ENCODE measurements at regions not wholly inside any gene's neighbourhood (a gene's known extent, or its start where the extent isn't known, plus 50 kb on each side); places are given as distances from the start of the nearest gene placed in this dataset.

DNA sequence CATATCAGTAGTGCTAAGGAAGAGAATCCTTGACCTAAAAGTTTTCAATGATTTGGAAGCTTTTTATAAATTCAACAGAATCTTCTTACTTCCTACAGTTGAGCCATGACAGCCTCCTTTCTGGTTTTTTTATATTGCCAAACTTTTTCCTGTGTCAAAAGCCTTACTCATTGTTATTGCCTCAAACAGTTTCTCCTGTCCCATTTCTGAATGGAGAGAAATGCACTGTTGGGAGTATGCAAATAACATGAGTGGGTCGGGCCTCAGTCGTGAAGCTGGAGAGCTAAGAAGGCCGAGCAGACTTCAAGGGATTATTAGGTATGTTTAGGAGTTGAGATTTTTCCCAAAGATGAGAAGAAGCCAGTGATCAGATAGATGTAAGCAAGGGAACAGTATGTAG, 766.4 kb upstream of the KLHL1 start:
- no peak for DNase-seq

DNA sequence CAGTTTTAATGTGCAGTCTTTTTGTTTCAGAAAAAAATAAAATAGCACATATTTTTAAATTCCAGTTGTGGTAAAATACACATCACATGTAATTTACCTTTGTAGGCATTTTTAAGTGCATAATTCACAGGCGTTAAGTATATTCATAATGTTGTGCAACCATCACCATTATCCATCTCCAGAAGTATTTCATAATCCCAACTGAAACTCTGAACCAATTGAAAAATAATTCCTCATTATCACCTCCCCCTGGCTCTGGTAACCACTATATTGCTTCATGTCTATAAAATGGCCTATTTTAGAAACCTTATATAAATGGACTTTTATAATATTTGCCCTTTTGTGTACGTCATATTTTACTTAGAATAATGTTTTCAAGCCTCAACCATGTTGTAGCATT, 756.5 kb upstream of the KLHL1 start:
- no peak for DNase-seq

DNA sequence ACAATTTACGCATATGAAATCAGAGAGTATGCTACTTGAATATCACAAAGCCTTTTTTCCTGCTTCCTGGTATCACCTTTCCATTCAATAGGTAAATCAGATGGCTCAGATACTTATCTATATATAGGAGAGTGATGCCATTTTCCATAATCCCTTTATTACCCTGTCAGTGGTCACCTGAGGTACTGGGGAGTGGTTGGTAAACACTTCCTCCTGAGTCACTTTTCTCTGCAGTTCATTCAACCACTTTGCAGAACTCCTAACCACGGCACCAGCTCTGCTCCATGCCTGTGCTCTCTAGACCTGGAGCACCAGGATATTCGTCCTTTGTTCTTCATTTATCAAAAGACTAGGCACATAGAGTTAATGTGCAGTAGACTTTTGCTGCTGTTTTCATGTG, 748.5 kb upstream of the KLHL1 start:
- DNase-seq = no peak

DNA sequence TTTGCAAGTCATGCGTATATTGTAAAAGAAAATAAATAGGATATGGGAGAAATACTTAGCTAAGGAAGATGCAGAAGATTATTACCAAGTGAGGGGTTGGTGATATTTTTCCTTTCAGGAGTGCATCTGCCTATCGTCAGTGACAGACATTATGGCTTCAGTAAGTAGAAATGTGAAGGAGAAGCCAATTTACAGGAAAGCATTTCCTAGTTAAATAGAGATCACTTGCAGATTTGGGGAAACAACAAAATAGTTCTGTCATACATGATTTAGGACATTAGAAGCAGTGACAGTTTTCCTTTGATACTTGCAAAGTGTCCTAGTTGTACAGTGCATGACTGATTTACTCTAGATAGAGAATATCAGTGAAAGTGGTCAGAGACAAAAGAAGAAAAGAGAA, 747.8 kb upstream of the KLHL1 start:
- no peak for DNase-seq

DNA sequence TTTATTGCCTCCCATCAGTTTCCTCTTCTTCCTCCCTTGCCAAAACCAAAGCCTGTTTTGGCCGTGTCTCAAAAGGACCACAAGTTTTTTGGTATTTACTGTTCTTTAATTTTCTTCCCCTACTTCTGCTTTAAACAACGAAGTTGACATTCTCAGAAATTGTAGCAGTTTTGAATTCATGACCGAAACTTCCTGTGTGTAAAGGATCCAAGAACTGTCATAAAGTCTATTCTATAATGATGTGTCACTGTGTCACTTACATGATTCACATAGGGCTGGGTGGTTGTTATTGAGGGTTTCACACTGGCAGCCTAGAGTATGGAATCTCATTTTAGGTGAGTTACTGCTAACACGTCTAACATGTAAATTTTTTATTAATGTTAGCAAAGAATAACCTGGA, 741.0 kb upstream of the KLHL1 start:
- DNase-seq = no peak

DNA sequence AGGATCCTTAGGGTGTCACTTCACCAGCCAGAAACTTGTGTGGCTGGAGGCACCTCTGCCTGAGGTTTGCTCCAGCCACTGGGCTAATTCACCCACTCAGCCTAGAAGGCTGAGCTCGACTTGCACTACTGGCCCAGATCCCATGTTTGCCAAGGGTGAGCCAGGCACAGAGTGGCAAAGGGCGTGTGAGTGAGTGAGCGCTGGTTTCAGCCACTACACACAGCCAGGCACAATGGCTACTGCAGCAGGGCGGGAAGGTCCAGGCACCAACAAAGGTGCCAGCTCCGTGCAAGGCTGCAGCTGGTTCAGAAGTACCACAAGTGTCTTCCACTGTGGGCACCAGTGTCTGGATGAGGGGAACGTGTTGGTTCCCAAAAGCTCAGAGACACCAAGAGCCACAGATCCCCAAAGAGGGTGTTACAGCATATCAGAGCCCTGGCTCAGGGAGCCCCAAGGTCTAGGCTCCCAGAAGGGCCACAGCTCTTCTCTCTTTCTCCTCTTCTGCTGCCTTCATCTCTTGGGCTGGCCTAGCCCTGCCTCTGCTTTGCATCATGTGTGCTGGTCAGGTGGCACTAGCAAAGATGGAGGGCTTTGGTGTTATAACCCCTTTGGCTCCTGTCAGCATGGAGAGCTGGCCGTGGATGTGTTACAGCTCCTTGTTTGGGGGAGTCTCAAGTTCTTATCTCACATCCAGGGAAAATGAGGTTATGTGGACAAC, 736.3 kb upstream of the KLHL1 start:
- no peak for DNase-seq

DNA sequence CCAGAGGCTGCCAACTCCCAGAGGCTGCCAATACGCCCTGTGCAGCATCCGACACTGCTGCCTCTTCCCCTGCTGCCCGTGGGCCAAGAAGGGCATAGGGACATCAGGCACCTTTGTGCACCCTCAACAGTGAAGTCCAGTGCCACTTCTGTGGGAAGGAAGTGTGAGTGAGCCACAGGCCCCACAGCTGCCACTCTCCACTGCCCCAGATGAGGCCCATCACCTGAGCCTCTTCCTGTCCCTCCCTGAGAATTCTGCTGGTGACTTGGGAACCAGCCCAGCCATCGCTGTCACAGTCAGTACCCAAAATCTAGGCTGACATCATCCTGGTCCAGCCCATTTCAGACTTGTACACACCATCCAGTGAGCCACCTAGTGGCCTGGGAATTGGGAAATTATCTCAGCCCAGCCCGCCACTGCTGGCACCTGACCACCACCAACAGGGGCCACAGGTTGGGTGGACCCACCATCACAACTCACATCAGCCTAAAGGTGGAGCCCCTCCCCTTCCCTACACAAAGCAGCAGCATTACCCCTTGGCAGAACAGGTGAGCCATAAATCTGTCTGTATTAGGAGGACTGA, 733.9 kb upstream of the KLHL1 start:
- DNase-seq = no peak

DNA sequence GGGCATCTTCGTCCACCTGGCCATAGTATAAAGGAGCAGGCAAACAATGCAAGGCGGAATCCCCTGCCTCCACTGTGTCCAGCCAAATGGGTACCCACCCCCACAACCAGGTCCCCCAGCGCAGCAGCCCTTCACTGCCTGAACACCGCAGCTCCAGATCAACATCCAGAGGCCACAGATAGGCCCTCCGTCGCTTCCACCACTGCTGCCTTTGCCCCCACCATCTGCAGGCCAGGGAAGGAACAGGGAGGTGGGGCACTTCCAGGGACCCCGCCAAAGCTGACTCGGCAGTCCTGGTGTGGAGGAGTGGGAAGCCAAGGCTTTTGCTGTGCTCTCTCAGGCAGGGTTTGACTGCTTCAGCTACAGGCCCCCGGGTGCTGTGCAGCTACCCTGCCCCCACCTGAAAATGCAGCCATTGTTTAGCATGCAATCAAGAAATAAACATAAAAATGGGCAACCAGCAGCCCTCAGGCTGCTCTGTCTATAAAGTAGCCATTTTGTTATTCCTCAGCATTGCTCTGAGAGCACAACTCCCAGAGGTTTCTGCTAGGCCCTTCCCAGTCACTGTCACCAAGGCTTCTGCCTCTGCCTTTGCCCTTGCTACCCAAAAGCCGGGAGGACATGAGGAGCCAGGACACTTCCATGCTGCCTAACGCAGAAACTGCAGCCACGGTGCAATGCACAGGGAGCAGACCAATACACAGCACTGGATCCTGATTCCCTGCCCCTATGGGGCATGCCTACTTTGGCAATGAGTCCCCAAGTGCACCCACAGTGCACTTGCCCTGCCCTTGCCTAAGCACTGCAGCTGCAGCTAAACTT, 733.2 kb upstream of the KLHL1 start:
- no peak for DNase-seq

DNA sequence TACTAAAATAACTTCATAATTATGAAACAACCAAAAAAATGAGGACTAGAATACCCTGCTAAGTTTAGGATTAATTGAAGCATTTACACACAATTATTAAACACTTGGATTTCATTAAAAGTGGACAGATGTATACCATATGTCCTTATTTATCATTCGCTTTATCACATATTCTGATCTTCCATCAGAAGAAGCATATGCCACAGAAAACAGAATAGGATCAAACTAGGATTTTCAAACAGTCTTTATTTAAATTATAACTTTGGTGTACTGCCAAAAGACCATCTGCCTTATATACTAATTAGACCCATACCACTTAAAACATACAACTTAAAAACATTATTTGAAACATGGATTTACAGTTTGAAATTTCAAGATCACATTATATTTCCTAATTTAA, 727.1 kb upstream of the KLHL1 start:
- DNase-seq = no peak

DNA sequence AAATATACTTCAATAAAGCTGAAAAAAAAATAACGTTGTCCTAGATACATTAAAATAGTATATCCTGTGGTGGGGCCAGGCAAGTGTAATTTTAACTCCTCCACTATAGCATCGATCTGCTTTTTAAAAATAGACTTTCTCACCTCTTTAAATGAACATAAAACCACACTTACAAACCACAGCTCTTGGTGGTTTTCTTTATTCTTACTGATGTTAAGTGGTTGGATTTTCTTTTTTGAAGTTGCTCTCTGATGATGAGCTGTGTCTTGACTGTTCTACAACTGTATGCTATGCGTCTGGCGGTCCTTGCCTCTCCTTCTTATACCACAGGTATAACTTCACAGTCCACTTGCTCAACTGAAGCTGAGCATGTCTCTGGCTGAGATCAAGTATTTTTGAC, 721.5 kb upstream of the KLHL1 start:
- no peak for DNase-seq

DNA sequence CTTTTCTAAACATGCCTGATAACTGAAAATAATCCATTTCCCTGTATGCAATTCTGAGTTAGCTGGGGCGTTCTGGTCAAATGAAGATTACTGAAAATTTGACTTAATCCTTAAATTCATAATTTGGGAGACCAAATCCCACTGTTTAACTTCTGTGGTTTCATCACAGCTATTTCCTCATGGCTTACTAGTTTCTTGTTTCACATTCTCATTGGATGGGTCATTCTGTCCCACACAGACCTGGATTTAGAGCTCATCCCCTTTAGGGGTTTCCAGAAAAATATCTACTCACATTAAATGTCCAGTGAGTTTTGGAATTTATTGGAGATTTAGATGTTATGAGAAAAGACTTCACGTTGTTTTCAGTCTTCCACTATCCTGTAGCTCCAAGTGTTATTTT, 709.3 kb upstream of the KLHL1 start:
- no peak for DNase-seq

DNA sequence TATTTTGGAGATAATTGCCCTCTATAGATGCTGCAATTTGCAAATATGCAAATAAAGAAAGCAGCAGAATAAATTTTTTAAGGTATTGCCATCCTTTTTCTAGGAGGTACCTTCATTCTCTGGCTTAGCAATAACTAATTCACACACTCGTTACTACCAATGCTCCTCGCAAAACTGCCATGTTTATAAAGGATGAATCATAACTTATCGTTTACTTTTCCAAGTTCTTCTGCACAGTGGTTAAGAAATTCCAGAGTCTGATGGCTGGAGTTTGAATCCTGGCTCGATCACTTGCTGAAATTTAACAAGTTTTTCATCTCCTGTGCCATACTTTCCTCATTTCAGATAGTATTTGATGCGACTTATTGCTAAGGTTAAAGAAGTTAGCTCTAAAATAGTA, 708.6 kb upstream of the KLHL1 start:
- DNase-seq = no peak

DNA sequence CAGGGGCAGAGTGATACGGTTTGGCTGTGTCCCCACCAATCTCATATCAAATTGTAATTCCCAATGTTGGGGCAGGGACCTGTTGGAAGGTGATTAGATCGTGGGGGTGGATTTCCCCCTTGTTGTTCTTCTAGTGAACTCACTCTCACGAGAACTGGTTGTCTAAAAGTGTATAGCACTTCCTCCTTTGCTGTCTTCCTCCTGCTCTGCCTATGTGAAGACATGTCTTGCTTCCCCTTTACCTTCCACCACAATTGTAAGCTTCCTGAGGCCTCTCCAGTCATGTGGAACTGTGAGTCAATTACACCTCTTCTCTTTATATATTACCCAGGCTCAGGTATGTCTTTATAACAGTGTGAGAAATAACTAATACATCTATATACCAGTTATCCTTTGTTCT, 706.4 kb upstream of the KLHL1 start:
- DNase-seq = no peak

DNA sequence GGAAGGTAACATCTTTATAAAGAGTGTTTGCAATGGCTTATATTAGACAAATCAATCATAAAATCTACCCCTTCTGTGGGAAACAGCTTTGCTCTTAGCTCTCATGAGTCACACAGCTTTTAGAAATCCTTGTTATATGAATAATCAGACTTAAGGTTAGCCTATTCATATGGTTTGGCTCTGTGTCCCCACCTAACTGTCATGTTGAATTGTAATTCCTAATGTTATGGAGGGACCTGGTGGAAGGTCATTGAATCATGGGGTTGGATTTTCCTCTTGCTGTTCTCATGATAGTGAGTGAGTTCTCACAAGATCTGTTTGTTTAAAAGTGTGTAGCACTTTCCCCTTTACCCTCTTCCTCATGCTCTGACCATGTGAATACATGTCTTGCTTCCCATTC, 704.2 kb upstream of the KLHL1 start:
- DNase-seq = no peak

DNA sequence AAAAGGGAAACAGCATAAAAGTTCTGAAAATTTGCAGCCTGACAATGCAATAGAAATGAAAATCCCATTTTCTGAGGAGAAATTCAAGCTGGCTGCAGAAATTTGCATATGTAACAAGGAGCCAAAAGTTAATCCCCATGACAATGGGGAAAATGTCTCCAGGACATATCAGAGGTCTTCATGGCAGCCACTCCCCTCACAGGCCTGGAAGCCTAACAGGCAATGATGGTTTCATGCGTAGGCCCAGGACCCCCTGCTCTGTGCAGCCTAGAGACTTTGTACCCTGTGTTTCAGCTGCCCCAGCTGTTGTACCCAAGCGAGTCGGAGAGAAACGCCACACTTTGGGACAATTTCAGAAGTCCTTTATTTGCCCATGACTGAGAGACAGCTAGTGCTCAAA, 701.3 kb upstream of the KLHL1 start:
- DNase-seq = no peak

DNA sequence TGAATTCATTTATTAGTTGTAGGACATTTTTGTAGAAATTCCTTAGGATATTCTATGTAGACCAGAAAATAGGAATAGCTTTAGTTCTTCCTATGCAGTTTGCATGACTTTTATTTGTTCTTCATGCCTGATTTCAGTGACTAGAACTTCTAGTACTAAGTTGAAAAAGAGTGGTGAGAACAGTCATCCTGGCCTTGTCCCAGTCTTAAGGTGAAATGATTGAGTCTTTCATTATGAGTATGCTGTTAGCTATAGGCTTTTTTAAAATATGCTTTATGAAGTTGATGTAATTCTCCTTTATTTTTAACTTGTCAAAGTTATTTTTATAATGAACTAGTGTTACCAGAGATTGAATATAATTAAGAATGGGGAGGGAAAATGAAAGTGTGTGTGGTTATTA, 690.1 kb upstream of the KLHL1 start:
- DNase-seq = no peak

DNA sequence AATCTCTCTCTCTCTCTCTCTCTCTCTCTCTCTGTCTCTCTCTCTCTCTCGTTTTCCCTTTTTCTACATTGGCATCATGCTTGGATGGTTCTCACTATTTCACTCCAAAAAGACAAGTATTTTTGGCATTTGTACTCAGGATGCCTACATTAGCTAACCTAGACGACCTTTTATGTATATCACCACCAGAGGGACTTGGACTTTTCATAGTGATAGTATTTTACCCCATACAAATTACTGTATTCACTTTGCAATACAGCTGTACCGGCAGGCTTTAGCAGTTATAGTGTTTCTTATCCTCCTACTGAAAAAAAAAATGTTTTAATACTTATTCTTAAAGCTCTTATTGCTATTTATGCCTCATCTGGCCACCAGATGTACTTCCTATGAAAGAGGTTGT, 687.2 kb upstream of the KLHL1 start:
- DNase-seq = no peak

DNA sequence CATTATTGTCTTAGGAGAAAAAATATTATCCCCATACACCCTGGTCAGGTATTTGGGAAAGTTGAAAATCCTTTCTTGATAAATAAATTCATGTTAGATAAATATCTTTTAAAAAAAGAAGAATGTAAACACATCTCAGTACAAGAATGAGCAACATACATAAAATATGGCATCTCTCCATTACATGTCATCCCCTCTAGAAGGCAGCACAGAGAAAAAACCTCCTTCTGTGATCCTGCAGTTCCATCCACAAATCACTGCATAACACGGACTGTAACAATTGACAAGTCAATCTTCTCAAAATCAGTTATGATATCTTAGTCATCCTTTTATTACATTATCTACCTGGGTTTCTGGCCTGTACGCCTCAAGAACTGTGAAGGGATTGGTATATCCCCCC, 683.9 kb upstream of the KLHL1 start:
- DNase-seq = no peak

DNA sequence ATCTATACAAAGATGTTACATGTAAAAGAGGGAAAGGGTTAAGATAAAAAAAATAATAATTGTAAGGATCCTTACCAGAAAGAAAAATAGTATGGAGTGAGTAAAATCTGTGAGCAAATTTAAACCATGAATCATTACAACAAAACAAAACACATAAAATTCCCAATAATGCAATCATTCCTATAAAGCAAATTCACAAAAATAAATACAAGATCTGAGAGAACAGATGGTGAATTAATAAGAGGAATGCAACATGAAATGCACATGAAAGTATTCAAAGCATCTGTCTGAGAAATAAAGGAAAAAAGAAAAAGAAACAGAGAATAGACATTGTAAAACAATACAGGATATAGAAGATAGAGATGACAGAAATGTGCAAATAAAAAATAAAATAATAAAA, 681.5 kb upstream of the KLHL1 start:
- no peak for DNase-seq

DNA sequence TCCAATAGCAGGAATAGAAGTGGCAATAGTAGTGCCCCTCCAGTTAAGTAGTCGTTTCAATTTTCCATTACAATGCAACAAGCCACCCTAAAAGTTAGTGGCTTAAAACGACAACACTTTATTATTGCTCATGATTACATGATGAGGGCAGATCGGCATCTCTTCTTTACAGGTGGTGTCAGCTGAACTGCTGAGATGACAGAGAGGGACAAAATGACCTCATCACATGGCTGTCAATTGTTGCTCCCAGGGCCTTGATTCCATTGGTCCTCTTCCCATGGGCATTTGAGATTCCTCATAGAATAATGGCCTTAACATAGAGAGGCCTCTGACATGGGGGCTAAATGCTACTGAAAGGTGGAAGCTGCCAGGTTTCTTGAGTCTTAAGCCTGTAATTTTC, 679.8 kb upstream of the KLHL1 start:
- no peak for DNase-seq

DNA sequence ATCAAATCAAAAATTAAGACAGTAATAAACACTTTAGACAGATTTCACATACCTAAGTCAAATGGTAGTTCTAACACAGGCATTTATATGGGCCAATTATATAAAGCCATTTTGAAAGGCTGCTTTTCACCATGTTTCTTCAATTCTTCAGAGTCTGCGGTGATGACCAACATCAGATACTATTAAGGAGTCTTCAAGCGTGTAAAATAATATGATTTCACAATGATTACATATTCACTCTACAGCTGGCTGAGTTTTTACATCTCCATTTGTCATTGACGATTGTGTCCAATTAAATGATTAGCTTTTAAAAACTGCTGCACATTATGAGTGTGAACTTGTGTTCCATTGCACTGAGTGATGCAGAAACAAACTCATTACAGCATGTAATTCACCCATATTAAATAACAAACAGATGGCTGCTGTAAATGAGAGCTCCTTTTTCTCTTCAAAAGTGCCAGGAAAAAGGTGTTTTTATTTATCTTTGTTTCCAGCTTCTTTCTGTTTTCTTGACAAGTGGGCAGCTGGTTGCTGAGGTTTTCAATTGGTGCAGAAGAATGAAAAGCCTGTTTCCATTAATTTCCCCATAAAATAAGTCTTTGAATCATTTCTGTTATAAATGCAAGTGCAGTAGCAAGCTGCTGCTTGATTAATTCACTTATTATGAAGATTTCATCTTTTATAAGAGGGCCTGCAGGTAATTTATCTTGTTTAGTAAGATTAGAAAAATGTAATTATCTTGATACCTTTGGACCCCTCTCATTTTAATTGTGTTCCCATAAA, 676.1 kb upstream of the KLHL1 start:
- no peak for DNase-seq

DNA sequence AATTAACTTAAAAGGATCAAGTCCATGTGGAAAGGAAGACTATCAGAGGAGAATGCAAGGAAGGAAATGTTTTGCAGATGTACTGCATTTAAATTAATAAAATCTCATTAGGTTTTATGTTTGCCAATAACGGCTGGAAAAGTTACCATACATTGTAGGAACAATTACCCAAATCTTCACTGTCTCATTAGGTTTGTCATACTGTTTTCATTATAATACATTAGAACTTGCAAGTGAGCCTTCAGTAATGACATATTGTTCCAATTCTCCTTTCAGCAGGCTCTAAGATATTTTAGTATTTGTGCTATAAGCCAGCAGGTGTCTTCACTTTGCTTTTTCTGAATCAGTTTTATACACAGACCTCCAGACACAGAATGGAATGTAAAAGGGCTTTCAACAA, 661.6 kb upstream of the KLHL1 start:
- no peak for DNase-seq

DNA sequence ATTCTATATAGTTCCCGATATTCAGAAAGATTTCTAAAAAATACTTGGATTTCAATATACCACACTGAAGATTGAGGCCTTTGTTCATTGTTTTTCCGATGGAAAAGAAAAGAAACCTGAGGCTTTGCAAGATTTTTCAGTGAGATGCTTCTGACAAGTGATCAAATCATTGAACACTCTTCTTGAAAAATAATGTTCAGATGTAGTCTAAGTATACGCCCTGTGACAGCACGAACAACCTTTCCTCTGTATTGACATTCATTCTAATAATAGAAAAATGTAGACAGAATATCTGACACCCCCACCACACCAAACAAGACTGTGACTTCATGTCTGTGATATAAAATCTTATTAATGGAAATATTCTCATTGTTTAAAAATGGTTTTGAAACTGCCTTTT, 650.7 kb upstream of the KLHL1 start:
- no peak for DNase-seq

DNA sequence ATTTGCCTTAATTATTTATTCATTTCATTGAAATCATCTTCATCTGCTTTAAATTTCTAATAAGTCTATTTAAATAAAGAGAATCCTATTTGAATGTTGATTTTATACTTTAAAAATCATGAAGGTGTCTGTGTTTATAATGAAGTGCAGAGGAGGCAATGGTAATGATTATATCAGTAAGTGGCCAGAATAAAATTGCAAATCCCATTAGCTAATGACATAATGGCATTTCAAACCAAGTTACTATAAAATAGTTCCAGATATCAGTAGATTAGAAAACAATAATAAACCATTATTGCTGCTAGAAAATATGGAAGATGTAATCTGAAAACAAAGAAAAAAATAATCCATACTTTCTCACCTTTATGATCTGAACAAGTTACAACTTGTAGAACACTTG, 647.8 kb upstream of the KLHL1 start:
- DNase-seq = no peak

All from CD4-positive, alpha-beta T cell treated with Interferon gamma for 1 hour (primary cell).